ENCODE measurements at regions not wholly inside any gene's neighbourhood (a gene's known extent, or its start where the extent isn't known, plus 50 kb on each side); places are given as distances from the start of the nearest gene placed in this dataset.

DNA sequence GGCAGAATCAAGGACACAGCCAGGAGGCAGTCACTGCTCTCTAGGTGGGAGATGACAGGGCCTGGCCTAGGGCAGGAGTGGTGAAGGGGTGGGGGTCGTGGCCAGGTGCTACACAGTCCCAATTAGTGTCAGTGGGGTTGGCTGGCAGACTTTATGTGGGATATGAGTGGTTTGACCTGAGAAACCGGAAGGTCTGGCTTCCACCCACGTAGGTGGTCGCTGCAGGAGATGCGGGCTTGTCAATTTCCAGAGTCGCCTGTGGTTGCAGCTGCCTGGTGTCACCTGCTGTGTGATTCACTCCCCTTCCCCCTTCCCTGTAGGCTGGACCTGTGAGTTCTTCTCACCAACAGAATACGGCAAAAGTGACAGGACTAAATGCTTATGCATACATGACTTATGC, 124.3 kb downstream of the KLF6 start:
- Histone ChIP-seq H3K27ac (no peak overlapping the region), H3K4me1 (no peaks in the 10 kb centered on the region), H3K9me3 (no peaks in the 10 kb centered on the region), H3K36me3 (no peaks in the 10 kb centered on the region), H3K4me3 (no peak overlapping the region), H3K27me3 (no peaks in the 10 kb centered on the region)
- DNase-seq (no peak), ATAC-seq (no peak)
- intact Hi-C loops (cut with DNase I) = no loop called here
- WGBS (ENCODE audit: insufficient coverage, low coverage, low lambda C conversion rate, missing lambda C conversion rate) = 90% methylated on average over 2 of the region's 7 CpGs
- no peak for TF ChIP-seq POLR2A (IDR thresholded peaks at IDR 0.05)
- TF ChIP-seq, protein P1, sequence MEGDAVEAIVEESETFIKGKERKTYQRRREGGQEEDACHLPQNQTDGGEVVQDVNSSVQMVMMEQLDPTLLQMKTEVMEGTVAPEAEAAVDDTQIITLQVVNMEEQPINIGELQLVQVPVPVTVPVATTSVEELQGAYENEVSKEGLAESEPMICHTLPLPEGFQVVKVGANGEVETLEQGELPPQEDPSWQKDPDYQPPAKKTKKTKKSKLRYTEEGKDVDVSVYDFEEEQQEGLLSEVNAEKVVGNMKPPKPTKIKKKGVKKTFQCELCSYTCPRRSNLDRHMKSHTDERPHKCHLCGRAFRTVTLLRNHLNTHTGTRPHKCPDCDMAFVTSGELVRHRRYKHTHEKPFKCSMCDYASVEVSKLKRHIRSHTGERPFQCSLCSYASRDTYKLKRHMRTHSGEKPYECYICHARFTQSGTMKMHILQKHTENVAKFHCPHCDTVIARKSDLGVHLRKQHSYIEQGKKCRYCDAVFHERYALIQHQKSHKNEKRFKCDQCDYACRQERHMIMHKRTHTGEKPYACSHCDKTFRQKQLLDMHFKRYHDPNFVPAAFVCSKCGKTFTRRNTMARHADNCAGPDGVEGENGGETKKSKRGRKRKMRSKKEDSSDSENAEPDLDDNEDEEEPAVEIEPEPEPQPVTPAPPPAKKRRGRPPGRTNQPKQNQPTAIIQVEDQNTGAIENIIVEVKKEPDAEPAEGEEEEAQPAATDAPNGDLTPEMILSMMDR (IDR thresholded peaks at IDR 0.05) = no peak

DNA sequence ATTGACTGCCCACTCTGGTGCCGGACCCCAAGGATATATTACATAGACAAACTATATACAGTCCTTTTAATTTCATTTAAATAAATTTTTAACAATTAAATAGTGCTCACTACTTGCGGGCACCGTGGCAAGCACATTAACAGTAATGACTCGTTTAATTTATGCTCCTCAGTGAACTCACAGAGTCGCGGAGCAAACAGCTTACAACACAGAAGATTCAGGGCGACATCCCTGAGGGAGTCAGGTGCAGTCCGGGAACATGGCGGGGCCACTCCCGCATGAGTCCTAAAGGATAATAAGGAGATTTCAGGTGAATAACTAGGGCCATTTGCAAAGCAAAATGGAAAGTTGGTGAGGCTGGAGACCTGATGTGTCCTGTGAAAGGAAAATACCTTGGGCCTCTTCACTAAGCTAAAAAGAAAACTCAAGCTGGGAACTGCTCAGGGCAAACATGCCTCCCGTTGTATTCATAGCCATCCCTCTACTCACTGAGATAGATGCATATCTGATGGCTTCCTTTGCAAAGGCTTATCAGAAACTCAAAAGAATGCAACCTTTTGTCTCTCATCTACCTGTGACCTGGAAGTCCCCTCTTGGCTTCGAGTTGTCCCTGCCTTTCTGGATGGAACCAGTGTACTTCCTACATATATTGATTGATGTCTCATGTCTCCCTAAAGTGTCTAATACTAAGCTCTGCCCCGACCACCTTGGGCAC, 125.6 kb downstream of the KLF6 start:
- Histone ChIP-seq H3K27ac (no peak overlapping the region), H3K4me3 (no peak overlapping the region), H3K27me3 (no peaks in the 10 kb centered on the region), H3K9me3 (no peaks in the 10 kb centered on the region), H3K4me1 (no peaks in the 10 kb centered on the region), H3K36me3 (no peaks in the 10 kb centered on the region)
- DNase-seq = no peak
- intact Hi-C loops (cut with DNase I) = no loop called here
- 78% methylated on average over 12 of the region's 13 CpGs for WGBS (ENCODE audit: insufficient coverage, low coverage, low lambda C conversion rate, missing lambda C conversion rate)
- ATAC-seq = no peak
- TF ChIP-seq POLR2A (IDR thresholded peaks at IDR 0.05) = no peak
- TF ChIP-seq, protein P1 (IDR thresholded peaks at IDR 0.05) = no peak

DNA sequence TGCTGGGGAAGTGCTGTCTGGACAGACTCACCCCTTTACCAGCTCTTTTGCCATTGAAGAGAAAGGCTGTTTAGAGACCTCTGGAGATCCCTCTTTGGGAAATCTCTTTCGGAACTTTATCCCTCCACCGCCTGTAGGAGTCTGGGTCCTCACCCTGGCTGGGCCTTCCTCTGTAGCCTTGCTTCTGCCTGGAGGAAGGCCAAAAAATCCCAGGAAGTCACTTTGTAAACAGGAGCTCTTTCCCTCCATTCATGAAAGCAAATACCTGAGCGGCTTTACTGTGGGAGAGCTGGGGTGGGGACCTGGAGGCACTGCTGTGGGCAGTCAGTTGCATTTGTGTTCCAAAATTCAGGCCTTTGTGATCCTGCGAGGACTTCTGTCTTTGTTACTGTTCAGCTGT, 126.2 kb downstream of the KLF6 start:
- 44% methylated on average over 3 of the region's 4 CpGs for WGBS (ENCODE audit: insufficient coverage, low coverage, low lambda C conversion rate, missing lambda C conversion rate)
- H3K36me3 ChIP-seq = no peaks in the 10 kb centered on the region
- H3K4me3 ChIP-seq = no peak overlapping the region
- no peaks in the 10 kb centered on the region for H3K27me3 ChIP-seq
- no peak for DNase-seq
- no peaks in the 10 kb centered on the region for H3K4me1 ChIP-seq
- intact Hi-C loops (cut with DNase I) = no loop called here
- ATAC-seq = no peak
- no peak overlapping the region for H3K27ac ChIP-seq
- TF ChIP-seq, protein P1 (IDR thresholded peaks at IDR 0.05) = no peak
- TF ChIP-seq POLR2A (IDR thresholded peaks at IDR 0.05) = no peak
- no peaks in the 10 kb centered on the region for H3K9me3 ChIP-seq

DNA sequence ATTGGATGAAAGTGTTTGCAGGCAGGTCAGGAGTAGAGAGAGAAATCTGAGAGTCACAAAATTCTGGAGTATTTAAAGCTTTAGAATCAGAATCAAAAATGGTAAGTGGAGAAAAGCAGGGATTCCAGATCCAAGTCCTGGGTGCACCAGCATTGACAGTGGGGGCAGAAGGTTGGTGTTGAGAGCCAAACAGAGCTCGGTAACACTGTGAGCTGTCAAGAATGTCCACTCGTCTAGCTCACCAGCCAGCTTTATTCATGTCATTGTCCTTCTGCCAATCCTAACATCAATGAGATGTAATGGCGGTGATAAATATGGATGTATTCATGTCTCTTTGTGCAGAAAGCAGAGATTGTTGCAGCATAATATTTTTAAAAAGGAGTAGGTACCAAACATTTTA, 128.8 kb downstream of the KLF6 start:
- H3K4me3 ChIP-seq = no peak overlapping the region
- H3K27me3 ChIP-seq = no peaks in the 10 kb centered on the region
- WGBS (ENCODE audit: insufficient coverage, low coverage, low lambda C conversion rate, missing lambda C conversion rate) = 60% methylated on average over 3 of the region's 3 CpGs
- no peaks in the 10 kb centered on the region for H3K9me3 ChIP-seq
- H3K27ac ChIP-seq = no peak overlapping the region
- DNase-seq (no peak), ATAC-seq (no peak)
- intact Hi-C loops (cut with DNase I) = no loop called here
- H3K4me1 ChIP-seq = no peaks in the 10 kb centered on the region
- H3K36me3 ChIP-seq = no peaks in the 10 kb centered on the region
- TF ChIP-seq, protein P1 (IDR thresholded peaks at IDR 0.05) = no peak
- TF ChIP-seq POLR2A (IDR thresholded peaks at IDR 0.05) = no peak

Data from right lobe of liver (tissue), 6 donors.